GM12878 (cell line): ENCODE measurements at regions not wholly inside any gene's neighbourhood (a gene's known extent, or its start where the extent isn't known, plus 50 kb on each side); places are given as distances from the start of the nearest gene placed in this dataset. TPM values are rescaled to one million over a fixed set of nuclear protein-coding genes. Genes with fewer than 3 reads are reported as not detected.
"Not testable (repeated sequence)": the region's sequence is repeated elsewhere in the genome, so short reads cannot be mapped to it uniquely, and the experiment has no call there.

Experiments
- ATAC-seq: fragments of 200-7000 bp; cut with Tn5 transposase; 3 replicates; pipeline ENCODE4 v1.9.1; 2020; ENCODE audit warnings: mild to moderate bottlenecking, moderate library complexity
- BruUV-seq: library from RNA; stranded (reverse); fragments of 400-500 nt; replicated peaks from 2 replicates; lab custom pipeline; 2021; lab: Mats Ljungman, UMichigan
- CTCF ChIA-PET: fragments of 300-600 bp; sonication (Branson Sonifier 250); formaldehyde crosslinking; extraction: SDS; loops from one replicate; lab custom pipeline; 2021; ENCODE audit warnings: inconsistent platforms; lab: Yijun Ruan, JAX
- POLR2A ChIA-PET: fragments of 350-600 bp; formaldehyde crosslinking; extraction: SDS; loops from one replicate; lab custom pipeline; 2021; ENCODE audit warnings: inconsistent platforms; lab: Charles Lee
- RAD21 ChIA-PET: fragments of 300-600 bp; sonication (Branson Sonifier 250); formaldehyde crosslinking; loops from one replicate; lab custom pipeline; 2023; ENCODE audit warnings: antibody characterized with exemption; ENCODE audit not compliant: unreplicated experiment; lab: Charles Lee
- SMC1A ChIA-PET: fragments of 300-600 bp; sonication (Branson Sonifier 250); formaldehyde crosslinking; loops from one replicate; lab custom pipeline; 2023; ENCODE audit not compliant: unreplicated experiment, uncharacterized antibody; lab: Charles Lee
- DNase-seq: peaks from one replicate; pipeline ENCODE4 v3.0.0-alpha.2; 2011; ENCODE audit warnings: low read depth, low spot score
- FAIRE-seq: peaks from 3 replicates; lab custom pipeline; 2011; peaks lifted over from hg19 to GRCh38; lab: Jason Lieb, UNC
- H2AFZ ChIP-seq: 2 replicates; pipeline ENCODE4 v1.6.0; 2011; ENCODE audit warnings: low read depth, low read length, control low read depth; ENCODE audit not compliant: control insufficient read depth
- H3K27ac ChIP-seq: 2 replicates; pipeline ENCODE4 v1.5.1; 2011; ENCODE audit warnings: control low read depth; ENCODE audit not compliant: control insufficient read depth, insufficient read depth
- H3K27me3 ChIP-seq, 2 experiments: replicated peaks in 1 of 2; 2 replicates each; pipeline versions ENCODE4 v1.6.0 to v1.6.1; 2011; ENCODE audit warnings: low read length in 1 of 2; ENCODE audit not compliant: control insufficient read depth in 2 of 2, insufficient read depth in 2 of 2
- H3K36me3 ChIP-seq, 2 experiments: 2 replicates each; pipeline ENCODE4 v1.5.1; 2011; ENCODE audit warnings: low read length in 1 of 2; ENCODE audit not compliant: control insufficient read depth in 2 of 2, insufficient read depth in 2 of 2
- H3K4me1 ChIP-seq: 2 replicates; pipeline ENCODE4 v1.6.1; 2011; ENCODE audit warnings: mild to moderate bottlenecking, low read length, moderate library complexity, mixed read lengths; ENCODE audit not compliant: control insufficient read depth, insufficient read depth
- H3K4me2 ChIP-seq: 2 replicates; pipeline ENCODE4 v1.6.0; 2011; ENCODE audit warnings: control low read depth; ENCODE audit not compliant: control insufficient read depth, insufficient read depth
- H3K4me3 ChIP-seq: fragments of 200-600 bp; sonication (generic); 2 replicates; pipeline ENCODE4 v1.5.1; 2016
- H3K79me2 ChIP-seq: 2 replicates; pipeline ENCODE4 v1.6.0; 2011; ENCODE audit warnings: low read length; ENCODE audit not compliant: control insufficient read depth, insufficient read depth
- H3K9ac ChIP-seq: 2 replicates; pipeline ENCODE4 v1.8.0; 2011; ENCODE audit warnings: low read length, control low read depth, mixed read lengths; ENCODE audit not compliant: control insufficient read depth, insufficient read depth
- H3K9me3 ChIP-seq: replicated peaks from 3 replicates; pipeline ENCODE4 v1.5.1; 2011; ENCODE audit warnings: mild to moderate bottlenecking, low read length; ENCODE audit not compliant: control insufficient read depth, insufficient read depth
- H4K20me1 ChIP-seq: 2 replicates; pipeline ENCODE4 v1.6.0; 2011; ENCODE audit not compliant: control insufficient read depth, insufficient read depth
- WGBS: methylation state at CpG from one replicate; pipeline ENCODE4 v1.1.6; 2016; ENCODE audit warnings: low lambda C conversion rate; ENCODE audit not compliant: insufficient replicate concordance, insufficient coverage; ENCODE audit errors: missing lambda C conversion rate; 5-methylcytosine and 5-hydroxymethylcytosine counted together
- in situ Hi-C: fragments of 300-500 bp; cut with MboI; formaldehyde crosslinking; loops from 9 replicates; pipeline ENCODE4 v1.14.3; 2018; ENCODE audit warnings: mixed read lengths
- intact Hi-C: fragments of 100-400 bp; cut with micrococcal nuclease; formaldehyde crosslinking; loops from one replicate; pipeline ENCODE4 v1.14.2; 2022; ENCODE audit not compliant: unreplicated experiment
- small RNA-seq: library from RNA; depleted of rRNA; stranded (forward); fragments of <200 nt; gene quantifications from one replicate; pipeline ENCODE3, GENCODE V24; 2014

DNA sequence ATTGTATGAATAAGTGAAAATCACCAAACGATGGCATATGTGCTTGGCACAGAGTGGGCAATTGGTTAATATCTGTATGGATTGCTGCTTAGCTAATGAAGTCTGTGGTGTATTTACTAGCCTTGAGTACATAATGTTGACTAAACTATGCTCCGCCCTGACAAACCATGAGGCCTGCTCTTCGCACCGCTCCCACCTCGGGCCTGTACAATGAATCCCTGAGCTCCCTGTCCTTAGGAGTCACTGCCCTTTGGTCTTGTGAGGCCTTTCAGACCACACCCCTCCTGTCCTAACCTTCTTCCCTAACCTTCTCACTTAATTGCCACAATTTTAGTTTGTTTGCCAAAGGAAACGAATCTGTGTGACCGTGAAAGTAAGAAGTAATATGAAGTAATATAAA is 193.2 kb downstream of the POTED start:
- H3K36me3 ChIP-seq, H3K9ac ChIP-seq, ATAC-seq, intact Hi-C loops, H2AFZ ChIP-seq, H4K20me1 ChIP-seq, POLR2A ChIA-PET, H3K9me3 ChIP-seq, H3K79me2 ChIP-seq, FAIRE-seq, H3K4me1 ChIP-seq, H3K27ac ChIP-seq, in situ Hi-C loops, RAD21 ChIA-PET, DNase-seq, H3K27me3 ChIP-seq, BruUV-seq, CTCF ChIA-PET, H3K4me3 ChIP-seq, H3K4me2 ChIP-seq, SMC1A ChIA-PET: not testable (repeated sequence)
- whole genome bisulfite sequencing = 45% methylated on average over 7 of the region's 7 CpGs

Small RNA genes in the stretch of these regions (small RNA-seq; reads per million reads assigned to genes)
- gene RNU6-954P = not detected
- not detected for gene ZNF114P1
